ENCODE measurements at regions not wholly inside any gene's neighbourhood (a gene's known extent, or its start where the extent isn't known, plus 50 kb on each side); places are given as distances from the start of the nearest gene placed in this dataset.

DNA sequence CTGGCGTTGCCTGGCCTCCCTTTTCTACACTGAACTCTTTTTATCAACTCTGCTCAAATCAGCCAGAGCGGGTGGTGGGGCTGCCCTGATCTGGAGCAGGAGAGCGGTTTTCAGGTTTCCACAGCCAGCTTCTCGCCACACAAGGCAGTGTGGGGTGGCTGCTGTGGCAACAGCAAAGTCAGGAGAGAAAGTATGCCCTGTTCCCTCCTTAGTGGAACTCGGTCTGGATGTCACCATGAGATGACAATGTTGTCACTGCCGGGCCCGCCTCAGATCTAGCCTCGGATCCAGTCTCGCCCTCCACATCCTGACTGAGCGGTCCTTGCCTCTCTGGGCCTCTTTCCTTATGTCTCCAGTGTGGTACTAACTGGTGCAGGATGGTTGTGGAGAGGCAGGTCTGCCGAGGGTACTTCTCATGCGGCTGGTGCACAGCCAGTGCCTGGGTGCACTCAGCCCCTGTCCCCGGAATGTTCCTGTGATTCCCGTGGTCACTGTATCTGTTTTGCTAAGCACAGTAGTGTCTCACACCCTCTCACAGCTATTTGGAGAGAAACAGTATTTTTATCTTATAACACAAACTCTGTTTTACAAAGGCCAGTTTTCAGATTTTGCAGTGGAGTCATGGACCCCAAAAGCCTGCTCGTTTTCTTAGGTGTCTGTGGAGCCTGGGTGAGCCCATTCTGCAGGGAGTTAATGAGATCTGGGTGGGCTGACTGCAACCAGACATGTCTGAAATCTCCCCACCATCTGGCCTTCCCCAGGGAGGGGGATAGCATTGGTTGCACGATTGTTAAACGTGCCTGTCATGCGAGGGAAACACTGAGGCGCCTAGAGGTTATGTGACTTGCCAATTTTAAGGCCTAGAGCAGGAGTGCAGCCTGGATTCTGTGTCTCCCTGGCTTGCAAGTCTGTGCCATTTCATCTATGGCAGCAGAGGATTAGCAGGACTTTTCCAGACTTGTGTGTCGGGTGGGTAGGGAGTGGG is 261.1 kb upstream of the AGAP1 start:
- Histone ChIP-seq H3K4me1 (ENCODE audit: control insufficient read depth, insufficient read depth, low read length) (no peaks in the 10 kb centered on the region), H3K27me3 (ENCODE audit: control insufficient read depth, insufficient read depth, low read length) (0 out of 2 replicates have a peak, but pooled peaks cover 2% of the 10 kb centered on the region), H3K36me3 (ENCODE audit: control insufficient read depth, insufficient read depth, low read length) (no peaks in the 10 kb centered on the region), H3K9me3 (ENCODE audit: control insufficient read depth, insufficient read depth, low read depth, low read length) (no peaks in the 10 kb centered on the region), H3K4me3 (ENCODE audit: low read depth in 2 of 2, low read length in 2 of 2) (no peak overlapping the region), H3K27ac (ENCODE audit: low read length) (no peak overlapping the region)
- BruUV-seq (replicated peaks): no TSS peak
- ATAC-seq (no peak), DNase-seq (ENCODE audit: low read depth, low spot score) (no peak)
- POLR2A ChIA-PET: no interaction called here
- intact Hi-C loops (cut with micrococcal nuclease; ENCODE audit: unreplicated experiment) (no loop called here), in situ Hi-C loops (cut with HindIII; ENCODE audit: low pct_unique_long_range_greater_than_20kb, low sequenced_read_pairs) (no loop called here)
- TF ChIP-seq, protein P1, sequence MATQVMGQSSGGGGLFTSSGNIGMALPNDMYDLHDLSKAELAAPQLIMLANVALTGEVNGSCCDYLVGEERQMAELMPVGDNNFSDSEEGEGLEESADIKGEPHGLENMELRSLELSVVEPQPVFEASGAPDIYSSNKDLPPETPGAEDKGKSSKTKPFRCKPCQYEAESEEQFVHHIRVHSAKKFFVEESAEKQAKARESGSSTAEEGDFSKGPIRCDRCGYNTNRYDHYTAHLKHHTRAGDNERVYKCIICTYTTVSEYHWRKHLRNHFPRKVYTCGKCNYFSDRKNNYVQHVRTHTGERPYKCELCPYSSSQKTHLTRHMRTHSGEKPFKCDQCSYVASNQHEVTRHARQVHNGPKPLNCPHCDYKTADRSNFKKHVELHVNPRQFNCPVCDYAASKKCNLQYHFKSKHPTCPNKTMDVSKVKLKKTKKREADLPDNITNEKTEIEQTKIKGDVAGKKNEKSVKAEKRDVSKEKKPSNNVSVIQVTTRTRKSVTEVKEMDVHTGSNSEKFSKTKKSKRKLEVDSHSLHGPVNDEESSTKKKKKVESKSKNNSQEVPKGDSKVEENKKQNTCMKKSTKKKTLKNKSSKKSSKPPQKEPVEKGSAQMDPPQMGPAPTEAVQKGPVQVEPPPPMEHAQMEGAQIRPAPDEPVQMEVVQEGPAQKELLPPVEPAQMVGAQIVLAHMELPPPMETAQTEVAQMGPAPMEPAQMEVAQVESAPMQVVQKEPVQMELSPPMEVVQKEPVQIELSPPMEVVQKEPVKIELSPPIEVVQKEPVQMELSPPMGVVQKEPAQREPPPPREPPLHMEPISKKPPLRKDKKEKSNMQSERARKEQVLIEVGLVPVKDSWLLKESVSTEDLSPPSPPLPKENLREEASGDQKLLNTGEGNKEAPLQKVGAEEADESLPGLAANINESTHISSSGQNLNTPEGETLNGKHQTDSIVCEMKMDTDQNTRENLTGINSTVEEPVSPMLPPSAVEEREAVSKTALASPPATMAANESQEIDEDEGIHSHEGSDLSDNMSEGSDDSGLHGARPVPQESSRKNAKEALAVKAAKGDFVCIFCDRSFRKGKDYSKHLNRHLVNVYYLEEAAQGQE (IDR thresholded peaks at IDR 0.05; ENCODE audit: insufficient read depth in 1 of 2, low read depth in 2 of 2, low read length in 1 of 2): no peak
- TF ChIP-seq SIN3A (IDR thresholded peaks at IDR 0.05; ENCODE audit: borderline replicate concordance, insufficient read depth, low read depth, low read length): no peak
- TF ChIP-seq TCF7L2 (IDR thresholded peaks at IDR 0.05; ENCODE audit: low read depth, low read length): no peak
- no peak for TF ChIP-seq CTCF (IDR thresholded peaks at IDR 0.05)
- no peak for TF ChIP-seq POLR2AphosphoS5 (IDR thresholded peaks at IDR 0.05; ENCODE audit: low read depth, low read length)
- CTCF ChIA-PET: no interaction called here

- in situ Hi-C loops (cut with HindIII; ENCODE audit: low pct_unique_long_range_greater_than_20kb, low sequenced_read_pairs) (no loop called here), intact Hi-C loops (cut with micrococcal nuclease; ENCODE audit: unreplicated experiment) (no loop called here)
- ATAC-seq (no peak), DNase-seq (ENCODE audit: low read depth, low spot score) (no peak)
- ChIA-PET POLR2A (no interaction called here), CTCF (no interaction called here)
- Histone ChIP-seq H3K9me3 (ENCODE audit: control insufficient read depth, insufficient read depth, low read depth, low read length) (no peaks in the 10 kb centered on the region), H3K4me3 (ENCODE audit: low read depth in 2 of 2, low read length in 2 of 2) (no peak overlapping the region), H3K27ac (ENCODE audit: low read length) (no peak overlapping the region), H3K36me3 (ENCODE audit: control insufficient read depth, insufficient read depth, low read length) (no peaks in the 10 kb centered on the region), H3K27me3 (ENCODE audit: control insufficient read depth, insufficient read depth, low read length) (no peaks in the 10 kb centered on the region), H3K4me1 (ENCODE audit: control insufficient read depth, insufficient read depth, low read length) (no peaks in the 10 kb centered on the region)
- TF ChIP-seq TCF7L2 (IDR thresholded peaks at IDR 0.05; ENCODE audit: low read depth, low read length) (no peak), CTCF (IDR thresholded peaks at IDR 0.05) (no peak), SIN3A (IDR thresholded peaks at IDR 0.05; ENCODE audit: borderline replicate concordance, insufficient read depth, low read depth, low read length) (no peak), POLR2AphosphoS5 (IDR thresholded peaks at IDR 0.05; ENCODE audit: low read depth, low read length) (no peak)
- TF ChIP-seq, protein P1 (IDR thresholded peaks at IDR 0.05; ENCODE audit: insufficient read depth in 1 of 2, low read depth in 2 of 2, low read length in 1 of 2): no peak
- no TSS peak for BruUV-seq (replicated peaks)
Observed at GRCh38 chr2:235234736-235235135, 259.1 kb upstream of the AGAP1 start.
